Fibroblast of upper back skin (primary cell): ENCODE measurements at regions not wholly inside any gene's neighbourhood (a gene's known extent, or its start where the extent isn't known, plus 50 kb on each side); places are given as distances from the start of the nearest gene placed in this dataset.

Experiments
- DNase-seq: peaks from one replicate; pipeline ENCODE4 v3.0.0-alpha.2; 2013

DNA sequence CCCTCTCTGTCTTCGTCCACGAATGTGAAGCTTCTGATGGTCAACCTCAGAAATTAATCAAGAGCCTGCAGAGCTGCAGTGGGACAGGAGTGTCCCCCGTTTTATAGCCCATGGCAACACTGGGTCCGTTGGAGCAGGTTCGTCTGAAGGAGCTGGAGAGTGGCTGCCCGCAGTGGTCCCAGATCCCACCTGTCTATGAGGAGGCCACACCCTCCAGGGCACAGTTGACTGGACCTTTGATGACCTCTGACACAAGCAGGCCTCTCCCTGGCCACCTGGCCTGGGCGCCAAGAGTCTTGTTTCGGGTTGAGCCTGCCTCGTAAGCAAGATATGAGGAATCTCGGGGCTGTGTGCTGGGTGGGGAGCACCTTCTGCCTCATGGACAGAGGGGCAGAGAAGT is 100.7 kb upstream of the SFSWAP start:
- no peak for DNase-seq

- no peak for DNase-seq
Observed at GRCh38 chr12:131610891-131611290, 100.0 kb upstream of the SFSWAP start.

- DNase-seq, result no peak
Observed at GRCh38 chr12:131611416-131612091, 99.3 kb upstream of the SFSWAP start.

GRCh38 chr12:131612092-131612755 is 98.7 kb upstream of the SFSWAP start:
- DNase-seq, result no peak

- no peak for DNase-seq
Observed at GRCh38 chr12:131613186-131613585, 97.7 kb upstream of the SFSWAP start.

GRCh38 chr12:131613678-131614077 is 97.2 kb upstream of the SFSWAP start:
- DNase-seq, result no peak

- DNase-seq, result peak; percentile 60
Observed at GRCh38 chr12:131615326-131616042, 95.4 kb upstream of the SFSWAP start.

GRCh38 chr12:131616043-131616700 is 94.7 kb upstream of the SFSWAP start:
- no peak for DNase-seq

- DNase-seq, result no peak
Observed at GRCh38 chr12:131616738-131617137, 94.2 kb upstream of the SFSWAP start.

DNA sequence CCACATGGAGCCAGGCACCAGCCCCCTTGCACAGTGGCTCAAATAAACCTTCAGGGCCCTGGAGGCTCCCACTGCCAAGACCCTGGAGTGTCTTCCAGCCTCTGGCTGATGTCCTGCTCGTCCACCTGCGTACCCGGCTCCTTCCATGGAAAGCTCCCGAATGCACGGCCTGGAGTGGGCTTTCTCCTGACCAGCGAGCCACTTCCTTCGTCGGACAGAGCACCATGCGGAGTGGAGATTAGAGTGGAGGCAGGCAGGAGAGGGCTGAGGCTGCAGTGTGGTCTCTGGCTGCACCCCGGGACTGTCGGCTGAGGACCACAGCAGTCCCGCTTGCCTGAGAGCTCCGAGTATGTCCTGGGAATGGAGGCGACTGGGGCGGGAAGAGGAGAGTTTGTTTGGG is 93.7 kb upstream of the SFSWAP start:
- no peak for DNase-seq

GRCh38 chr12:131617596-131618302 is 93.1 kb upstream of the SFSWAP start:
- DNase-seq, result no peak

- peak; percentile 7 for DNase-seq
Observed at GRCh38 chr12:131618303-131618658, 92.6 kb upstream of the SFSWAP start.

- no peak for DNase-seq
Observed at GRCh38 chr12:131618701-131619100, 92.2 kb upstream of the SFSWAP start.

DNA sequence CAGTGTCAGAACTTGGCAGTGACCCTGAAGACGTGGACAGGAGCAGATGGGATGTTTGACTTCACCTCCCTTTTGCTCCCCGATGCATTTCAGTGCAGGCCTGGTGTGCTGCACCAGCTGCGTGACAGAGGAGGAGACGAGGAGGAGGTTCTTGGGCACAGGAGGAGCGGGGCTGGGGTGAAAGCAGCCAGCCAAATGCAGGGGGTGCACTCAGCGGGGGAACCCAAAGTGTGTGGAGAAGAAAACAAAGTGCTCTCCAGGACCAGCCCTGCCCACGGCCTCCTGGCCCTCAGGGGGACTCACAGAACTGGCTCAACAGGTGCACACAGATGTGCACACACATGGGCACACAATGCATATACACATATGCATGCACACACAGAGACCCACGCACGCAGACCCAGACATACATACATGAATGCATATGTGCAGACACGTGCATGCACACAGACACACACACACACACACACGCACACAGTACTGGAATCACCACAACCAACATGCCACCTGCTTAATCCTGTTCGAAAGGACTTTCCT is 91.7 kb upstream of the SFSWAP start:
- DNase-seq, result no peak

- DNase-seq, result no peak
Observed at GRCh38 chr12:131619736-131620506, 91.0 kb upstream of the SFSWAP start.

- no peak for DNase-seq
Observed at GRCh38 chr12:131620520-131620919, 90.4 kb upstream of the SFSWAP start.

GRCh38 chr12:131620946-131621681 is 89.8 kb upstream of the SFSWAP start:
- no peak for DNase-seq

DNA sequence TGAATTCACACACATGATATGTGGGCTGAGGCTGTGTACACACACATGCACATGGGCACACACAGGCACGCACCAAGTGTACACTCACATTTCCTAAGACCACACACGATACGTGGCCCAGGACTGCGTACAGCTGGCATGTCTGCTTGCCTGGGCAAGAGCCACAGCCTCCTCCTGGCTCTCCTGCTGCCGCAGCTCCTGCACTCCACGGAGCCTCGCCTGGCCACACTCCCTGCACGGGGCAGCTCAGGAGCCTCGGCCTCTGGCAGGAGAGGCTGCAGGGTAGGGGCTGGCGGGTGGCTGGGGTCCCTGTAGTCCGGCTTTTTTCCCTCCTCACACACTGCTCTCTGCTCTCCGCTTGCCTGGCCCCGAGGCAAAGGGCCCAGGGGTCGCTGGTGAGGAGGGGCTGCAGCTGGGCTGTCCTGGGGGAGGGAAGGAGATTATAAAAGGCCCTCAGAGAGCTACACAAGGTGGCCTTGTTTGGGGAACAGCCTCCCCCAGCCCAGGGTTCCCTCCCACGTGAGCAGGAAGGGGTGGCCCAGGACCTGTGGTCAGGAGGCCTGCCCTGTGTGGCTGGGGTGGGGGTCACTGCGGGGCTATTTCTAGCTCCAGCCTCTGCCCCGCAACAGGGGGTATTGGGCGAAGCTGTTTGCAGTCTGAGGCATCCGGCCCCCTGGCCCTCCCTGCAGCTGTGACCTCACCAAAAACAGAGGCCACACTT is 89.0 kb upstream of the SFSWAP start:
- DNase-seq, result no peak

GRCh38 chr12:131622422-131622955 is 88.4 kb upstream of the SFSWAP start:
- DNase-seq, result no peak
